WERI-Rb-1 (cell line): ENCODE measurements at regions not wholly inside any gene's neighbourhood (a gene's known extent, or its start where the extent isn't known, plus 50 kb on each side); places are given as distances from the start of the nearest gene placed in this dataset.
A peak's percentile ranks its signal among the peaks of the same experiment; 100 is the strongest.

Source experiments
- DNase-seq: peaks from one replicate; pipeline ENCODE4 v3.0.0-alpha.2; 2020
- H3K27ac ChIP-seq: fragments of 250-450 bp; sonication (Bioruptor Pico); 2 replicates; pipeline ENCODE4 v1.5.1; 2020; ENCODE audit warnings: mild to moderate bottlenecking, moderate library complexity
- H3K27me3 ChIP-seq: fragments of 250-450 bp; sonication (Bioruptor Pico); 2 replicates; pipeline ENCODE4 v1.5.1; 2021; ENCODE audit warnings: mild to moderate bottlenecking, low read depth, moderate library complexity; ENCODE audit not compliant: insufficient read depth, severe bottlenecking
- H3K36me3 ChIP-seq: fragments of 250-450 bp; sonication (Bioruptor Pico); 2 replicates; pipeline ENCODE4 v1.5.1; 2020; ENCODE audit warnings: mild to moderate bottlenecking, moderate library complexity
- H3K4me3 ChIP-seq: 2 replicates; pipeline ENCODE4 v1.5.1; 2011; ENCODE audit warnings: low read depth, mild to moderate bottlenecking, control low read depth, low read length
- H3K9me3 ChIP-seq: fragments of 250-450 bp; sonication (Bioruptor Pico); 2 replicates; pipeline ENCODE4 v1.5.1; 2021; ENCODE audit warnings: mild to moderate bottlenecking, moderate library complexity; ENCODE audit not compliant: severe bottlenecking
- CTCF ChIP-seq: IDR thresholded peaks from 2 replicates; pipeline ENCODE4 v1.5.1; 2011; ENCODE audit warnings: low read depth, mild to moderate bottlenecking, control low read depth, inconsistent platforms, low read length

GRCh38 chr2:122883849-122884248 lies 1128.4 kb downstream of the TSN start:
- Histone ChIP-seq H3K36me3 (no peaks in the 10 kb centered on the region), H3K9me3 (no peaks in the 10 kb centered on the region), H3K4me3 (no peak overlapping the region), H3K27me3 (no peaks in the 10 kb centered on the region), H3K27ac (no peak overlapping the region)
- DNase-seq = no peak
- no peak for TF ChIP-seq CTCF

- no peaks in the 10 kb centered on the region for H3K9me3 ChIP-seq
- no peak overlapping the region for H3K4me3 ChIP-seq
- TF ChIP-seq CTCF = no peak
- no peaks in the 10 kb centered on the region for H3K36me3 ChIP-seq
- no peak for DNase-seq
- no peak overlapping the region for H3K27ac ChIP-seq
- no peaks in the 10 kb centered on the region for H3K27me3 ChIP-seq
These were observed 1129.4 kb downstream of the TSN start for GRCh38 chr2:122884889-122885288.

- TF ChIP-seq CTCF = no peak
- no peak for DNase-seq
- Histone ChIP-seq H3K4me3 (no peak overlapping the region), H3K36me3 (no peaks in the 10 kb centered on the region), H3K9me3 (no peaks in the 10 kb centered on the region), H3K27ac (no peak overlapping the region), H3K27me3 (no peaks in the 10 kb centered on the region)
These were observed 1130.0 kb downstream of the TSN start for GRCh38 chr2:122885436-122885835.

GRCh38 chr2:122886479-122887145 lies 1131.2 kb downstream of the TSN start:
- Histone ChIP-seq H3K27me3 (no peaks in the 10 kb centered on the region), H3K27ac (no peak overlapping the region), H3K9me3 (no peaks in the 10 kb centered on the region), H3K4me3 (no peak overlapping the region), H3K36me3 (no peaks in the 10 kb centered on the region)
- no peak for TF ChIP-seq CTCF
- peak; percentile 17 for DNase-seq

- Histone ChIP-seq H3K36me3 (no peaks in the 10 kb centered on the region), H3K4me3 (no peak overlapping the region), H3K9me3 (no peaks in the 10 kb centered on the region), H3K27ac (no peak overlapping the region), H3K27me3 (no peaks in the 10 kb centered on the region)
- no peak for TF ChIP-seq CTCF
- DNase-seq = no peak
These were observed 1125.5 kb upstream of the CNTNAP5 start for GRCh38 chr2:122899614-122900013.

- TF ChIP-seq CTCF = no peak
These were observed 1119.7 kb upstream of the CNTNAP5 start for GRCh38 chr2:122905431-122905830.

More at GRCh38 chr2:122905431-122905830, 1119.7 kb upstream of the CNTNAP5 start:
- no peak for DNase-seq
- no peaks in the 10 kb centered on the region for H3K27me3 ChIP-seq
- no peaks in the 10 kb centered on the region for H3K9me3 ChIP-seq
- H3K27ac ChIP-seq = no peak overlapping the region
- no peaks in the 10 kb centered on the region for H3K36me3 ChIP-seq
- no peak overlapping the region for H3K4me3 ChIP-seq
